ENCODE measurements at regions not wholly inside any gene's neighbourhood (a gene's known extent, or its start where the extent isn't known, plus 50 kb on each side); places are given as distances from the start of the nearest gene placed in this dataset.

GRCh38 chr10:71128311-71128980 is 83.9 kb upstream of the UNC5B start:
- Histone ChIP-seq H2AFZ (ENCODE audit: low read depth) (no peak overlapping the region), H3K79me2 (ENCODE audit: insufficient read depth) (no peaks in the 10 kb centered on the region), H3K27me3 (ENCODE audit: insufficient read depth) (peaks cover 6% of the 10 kb centered on the region), H3K9ac (no peak overlapping the region), H4K20me1 (ENCODE audit: insufficient read depth) (no peaks in the 10 kb centered on the region), H3K4me1 (ENCODE audit: control insufficient read depth in 1 of 2, insufficient read depth in 2 of 2, low read depth in 1 of 2, low read length in 1 of 2) (peaks cover 0 to 16% of the 10 kb centered on the region in 2 experiments; a peak in 1 of 4 replicates), H3F3A (replicated peaks; ENCODE audit: insufficient read depth) (no peaks in the 10 kb centered on the region), H3K9me3 (no peaks in the 10 kb centered on the region), H3K4me2 (no peak overlapping the region), H3K4me3 (ENCODE audit: low read depth in 2 of 2, low read length in 1 of 2) (no peak overlapping the region), H3K9me2 (no peaks in the 10 kb centered on the region), H3K27ac (ENCODE audit: low read depth in 2 of 2, low read length in 1 of 2) (no peak overlapping the region), H3K36me3 (replicated peaks in 1 of 2; ENCODE audit: control insufficient read depth in 1 of 2, insufficient read depth in 2 of 2, low read length in 1 of 2) (no peaks in the 10 kb centered on the region)
- no peak for TF ChIP-seq CTCF (IDR thresholded peaks at IDR 0.05)
- no peak for TF ChIP-seq FOXJ3 (CRISPR knock-in tag; IDR thresholded peaks at IDR 0.05)
- no peak for TF ChIP-seq PBX3 (IDR thresholded peaks at IDR 0.05)
- TF ChIP-seq SMC3 (IDR thresholded peaks at IDR 0.05; ENCODE audit: low read depth, low read length): no peak
- no peak for TF ChIP-seq POLR2AphosphoS5 (IDR thresholded peaks at IDR 0.05; ENCODE audit: low read depth, low read length)
- TF ChIP-seq USF2 (IDR thresholded peaks at IDR 0.05; ENCODE audit: borderline replicate concordance, low read depth, low read length): no peak
- TF ChIP-seq EZH2phosphoT487 (IDR thresholded peaks at IDR 0.05; ENCODE audit: borderline replicate concordance, low read depth): no peak
- TF ChIP-seq FOXM1 (IDR thresholded peaks at IDR 0.05; ENCODE audit: low read depth): no peak
- TF ChIP-seq NRF1 (IDR thresholded peaks at IDR 0.05; ENCODE audit: low read depth, low read length): no peak
- no peak for TF ChIP-seq YY1 (IDR thresholded peaks at IDR 0.05; ENCODE audit: low read depth)
- no peak for TF ChIP-seq TCF12 (IDR thresholded peaks at IDR 0.05)
- no peak for TF ChIP-seq JUND (IDR thresholded peaks at IDR 0.05)
- TF ChIP-seq NFIC (IDR thresholded peaks at IDR 0.05; ENCODE audit: borderline replicate concordance): no peak
- no peak for TF ChIP-seq USF1 (IDR thresholded peaks at IDR 0.05; ENCODE audit: borderline replicate concordance, low read depth)
- no peak for TF ChIP-seq MXI1 (IDR thresholded peaks at IDR 0.05; ENCODE audit: low read depth, low read length)
- no peak for TF ChIP-seq ZBTB33 (IDR thresholded peaks at IDR 0.05; ENCODE audit: borderline replicate concordance, low read depth)
- TF ChIP-seq GABPA (IDR thresholded peaks at IDR 0.05; ENCODE audit: low read depth): no peak
- no peak for TF ChIP-seq MEF2A (IDR thresholded peaks at IDR 0.05; ENCODE audit: borderline replicate concordance, low read depth)
- no peak for TF ChIP-seq RFX5 (IDR thresholded peaks at IDR 0.05; ENCODE audit: low read length)
- TF ChIP-seq CHD2 (IDR thresholded peaks at IDR 0.05; ENCODE audit: low read length, partially characterized antibody): no peak
- ChIA-PET CTCF (no interaction called here), POLR2A (no interaction called here)
- DNase-seq: no peak
- WGBS (ENCODE audit: low lambda C conversion rate): 59% methylated on average over 7 of the region's 7 CpGs
